HepG2 (cell line): ENCODE measurements at regions not wholly inside any gene's neighbourhood (a gene's known extent, or its start where the extent isn't known, plus 50 kb on each side); places are given as distances from the start of the nearest gene placed in this dataset.

Source experiments
- ATAC-seq: fragments of 200-7000 bp; cut with Tn5 transposase; 3 replicates; pipeline ENCODE4 v1.9.1; 2020; ENCODE audit warnings: mild to moderate bottlenecking, moderate library complexity
- BruUV-seq: library from RNA; stranded (reverse); fragments of 400-500 nt; replicated peaks from 2 replicates; lab custom pipeline; 2021; lab: Mats Ljungman, UMichigan
- CTCF ChIA-PET: fragments of 300-600 bp; formaldehyde crosslinking; extraction: SDS; loops from one replicate; lab custom pipeline; 2021; ENCODE audit warnings: low total read pairs, inconsistent platforms, low intra/inter-chr PET ratio; lab: Yijun Ruan, JAX
- POLR2A ChIA-PET: fragments of 350-600 bp; sonication (Branson Sonifier 250); formaldehyde crosslinking; loops from one replicate; lab custom pipeline; 2020; ENCODE audit warnings: antibody characterized with exemption, inconsistent platforms; lab: Yijun Ruan, JAX
- DNase-seq: peaks from one replicate; pipeline ENCODE4 v3.0.0-alpha.2; 2015; ENCODE audit warnings: low spot score
- FAIRE-seq: peaks from 3 replicates; lab custom pipeline; 2011; peaks lifted over from hg19 to GRCh38; lab: Jason Lieb, UNC
- H2AFZ ChIP-seq: one replicate; pipeline ENCODE4 v1.6.1; 2011; ENCODE audit warnings: low read length, inconsistent platforms
- H3K27ac ChIP-seq: fragments of 300-600 bp; 3 replicates; pipeline ENCODE4 v1.8.0; 2011; ENCODE audit warnings: mixed run types, mild to moderate bottlenecking, mixed read lengths, low read length, inconsistent platforms; ENCODE audit not compliant: insufficient read depth; ENCODE audit errors: extremely low read length
- H3K27me3 ChIP-seq, 2 experiments: fragments of 200-600 bp in 1 of 2; 2 replicates in 1 of 2; 3 replicates in 1 of 2; pipeline versions ENCODE4 v1.6.0 to v1.8.0; 2011; ENCODE audit warnings: low read length in 2 of 2, mild to moderate bottlenecking in 2 of 2, moderate library complexity in 2 of 2, inconsistent platforms in 1 of 2; ENCODE audit not compliant: insufficient read depth in 2 of 2, control insufficient read depth in 1 of 2
- H3K36me3 ChIP-seq, 2 experiments: fragments of 200-600 bp in 1 of 2; replicated peaks in 1 of 2; 2 replicates in 1 of 2; 3 replicates in 1 of 2; pipeline versions ENCODE4 v1.5.1 to v1.8.0; 2011; ENCODE audit warnings: low read length in 2 of 2, inconsistent platforms in 1 of 2; ENCODE audit not compliant: insufficient read depth in 2 of 2, control insufficient read depth in 1 of 2
- H3K4me1 ChIP-seq: 2 replicates; pipeline ENCODE4 v1.5.1; 2012; ENCODE audit warnings: low read length, inconsistent platforms; ENCODE audit not compliant: insufficient read depth
- H3K4me2 ChIP-seq: 2 replicates; pipeline ENCODE4 v1.6.0; 2011; ENCODE audit warnings: low read depth, low read length, inconsistent platforms
- H3K4me3 ChIP-seq, 3 experiments: fragments of 200-600 bp in 1 of 3; sonication (generic), shearing (Covaris generic) in 1 of 3; replicated peaks in 1 of 3; 2 replicates each; pipeline ENCODE4 v1.5.1; 2011 to 2016; ENCODE audit warnings: low read length in 3 of 3, inconsistent platforms in 2 of 3, low read depth in 2 of 3, mild to moderate bottlenecking in 2 of 3, control low read depth in 1 of 3, mixed read lengths in 1 of 3; ENCODE audit not compliant: insufficient read depth in 1 of 3
- H3K79me2 ChIP-seq: one replicate; pipeline ENCODE4 v1.6.1; 2011; ENCODE audit warnings: low read length, inconsistent platforms; ENCODE audit not compliant: insufficient read depth
- H3K9ac ChIP-seq: 2 replicates; pipeline ENCODE4 v1.6.0; 2011; ENCODE audit warnings: mild to moderate bottlenecking, low read depth, low read length, inconsistent platforms; ENCODE audit not compliant: insufficient read depth
- H3K9me3 ChIP-seq: 2 replicates; pipeline ENCODE4 v1.5.1; 2012; ENCODE audit warnings: mild to moderate bottlenecking, low read length
- H4K20me1 ChIP-seq: 2 replicates; pipeline ENCODE4 v1.6.0; 2011; ENCODE audit warnings: inconsistent platforms, mild to moderate bottlenecking, low read length, moderate library complexity; ENCODE audit not compliant: insufficient read depth
- HES4 ChIP-seq: sonication (generic); formaldehyde crosslinking; IDR thresholded peaks from 2 replicates; pipeline ENCODE4 v1.9.0; 2021; ENCODE audit warnings: mild to moderate bottlenecking, missing genetic modification reagents, borderline replicate concordance
- PAX8 ChIP-seq: sonication (generic); formaldehyde crosslinking; IDR thresholded peaks from 2 replicates; pipeline ENCODE4 v1.8.0; 2022; ENCODE audit warnings: mild to moderate bottlenecking, missing genetic modification reagents, borderline replicate concordance
- ZNF597 ChIP-seq: sonication (generic); formaldehyde crosslinking; IDR thresholded peaks from 2 replicates; pipeline ENCODE4 v1.5.0; 2020; ENCODE audit warnings: missing genetic modification reagents
- ZNF674 ChIP-seq: sonication (generic); formaldehyde crosslinking; IDR thresholded peaks from 2 replicates; pipeline ENCODE4 v1.5.0; 2020; ENCODE audit warnings: low read depth, mild to moderate bottlenecking, missing genetic modification reagents
- ZNF749 ChIP-seq: sonication (generic); formaldehyde crosslinking; IDR thresholded peaks from 2 replicates; pipeline ENCODE4 v1.8.0; 2022; ENCODE audit warnings: mild to moderate bottlenecking, missing genetic modification reagents, moderate library complexity, borderline replicate concordance
- ZNF75D ChIP-seq: sonication (generic); formaldehyde crosslinking; IDR thresholded peaks from 2 replicates; pipeline ENCODE4 v1.8.1; 2023; ENCODE audit warnings: missing genetic modification reagents, mild to moderate bottlenecking, borderline replicate concordance
- WGBS: methylation state at CpG from one replicate; pipeline ENCODE4 v1.1.6; 2017; ENCODE audit warnings: low lambda C conversion rate; 5-methylcytosine and 5-hydroxymethylcytosine counted together
- in situ Hi-C: cut with HindIII; loops from 2 replicates; pipeline ENCODE4 v1.10.0; 2017; ENCODE audit warnings: low pct_unique_long_range_greater_than_20kb; ENCODE audit not compliant: extremely low pct_ligation_motif_present
- intact Hi-C: fragments of 100-400 bp; cut with micrococcal nuclease; formaldehyde crosslinking; loops from one replicate; pipeline ENCODE4 v1.10.0; 2022; ENCODE audit not compliant: unreplicated experiment
- TF ChIP-seq, protein P1 (sequence below): IDR thresholded peaks from 2 replicates; pipeline ENCODE4 v1.6.1; 2016
- TF ChIP-seq, protein P2 (sequence below): sonication (generic); formaldehyde crosslinking; IDR thresholded peaks from 2 replicates; pipeline ENCODE4 v1.8.1; 2023; ENCODE audit warnings: missing genetic modification reagents, inconsistent platforms, borderline replicate concordance
- TF ChIP-seq, protein P3 (sequence below): IDR thresholded peaks from 2 replicates; pipeline ENCODE4 v1.6.1; 2016; ENCODE audit warnings: low read depth

DNA sequence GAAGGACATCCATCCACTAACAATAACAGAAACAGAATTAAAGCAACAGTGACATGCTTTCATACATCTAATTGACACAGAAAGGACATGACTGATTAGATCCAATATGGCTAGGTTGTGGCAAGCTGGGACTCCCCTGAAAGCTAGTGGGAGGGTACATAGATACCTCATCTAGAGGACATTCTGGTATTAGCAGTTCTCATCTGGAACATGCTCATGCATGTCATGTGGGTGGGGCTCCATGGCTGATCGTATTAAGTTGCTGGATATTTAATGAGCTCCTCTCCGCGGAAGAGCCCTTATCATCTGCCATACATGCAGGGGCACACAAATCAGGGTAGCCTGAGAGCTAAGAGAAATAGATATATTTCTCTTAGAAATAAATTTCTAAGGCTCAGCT is 358.9 kb downstream of the ICE1 start:
- no peak for ATAC-seq
- 83% methylated on average over 3 of the region's 3 CpGs for WGBS

More for the DNA sequence above, 358.9 kb downstream of the ICE1 start:
- in situ Hi-C loops = no loop called here
- H2AFZ ChIP-seq = no peak overlapping the region
- POLR2A ChIA-PET = no interaction called here
- TF ChIP-seq ZNF75D (CRISPR knock-in tag) = no peak
- TF ChIP-seq ZNF597 (CRISPR knock-in tag) = no peak
- TF ChIP-seq PAX8 (CRISPR knock-in tag) = no peak
- TF ChIP-seq, protein P1, sequence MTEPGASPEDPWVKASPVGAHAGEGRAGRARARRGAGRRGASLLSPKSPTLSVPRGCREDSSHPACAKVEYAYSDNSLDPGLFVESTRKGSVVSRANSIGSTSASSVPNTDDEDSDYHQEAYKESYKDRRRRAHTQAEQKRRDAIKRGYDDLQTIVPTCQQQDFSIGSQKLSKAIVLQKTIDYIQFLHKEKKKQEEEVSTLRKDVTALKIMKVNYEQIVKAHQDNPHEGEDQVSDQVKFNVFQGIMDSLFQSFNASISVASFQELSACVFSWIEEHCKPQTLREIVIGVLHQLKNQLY (CRISPR knock-in tag) = no peak
- no peak for TF ChIP-seq HES4 (CRISPR knock-in tag)
- TF ChIP-seq, protein P2, sequence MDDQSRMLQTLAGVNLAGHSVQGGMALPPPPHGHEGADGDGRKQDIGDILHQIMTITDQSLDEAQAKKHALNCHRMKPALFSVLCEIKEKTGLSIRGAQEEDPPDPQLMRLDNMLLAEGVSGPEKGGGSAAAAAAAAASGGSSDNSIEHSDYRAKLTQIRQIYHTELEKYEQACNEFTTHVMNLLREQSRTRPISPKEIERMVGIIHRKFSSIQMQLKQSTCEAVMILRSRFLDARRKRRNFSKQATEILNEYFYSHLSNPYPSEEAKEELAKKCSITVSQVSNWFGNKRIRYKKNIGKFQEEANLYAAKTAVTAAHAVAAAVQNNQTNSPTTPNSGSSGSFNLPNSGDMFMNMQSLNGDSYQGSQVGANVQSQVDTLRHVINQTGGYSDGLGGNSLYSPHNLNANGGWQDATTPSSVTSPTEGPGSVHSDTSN (CRISPR knock-in tag) = no peak
- no peak for TF ChIP-seq ZNF674
- TF ChIP-seq, protein P3, sequence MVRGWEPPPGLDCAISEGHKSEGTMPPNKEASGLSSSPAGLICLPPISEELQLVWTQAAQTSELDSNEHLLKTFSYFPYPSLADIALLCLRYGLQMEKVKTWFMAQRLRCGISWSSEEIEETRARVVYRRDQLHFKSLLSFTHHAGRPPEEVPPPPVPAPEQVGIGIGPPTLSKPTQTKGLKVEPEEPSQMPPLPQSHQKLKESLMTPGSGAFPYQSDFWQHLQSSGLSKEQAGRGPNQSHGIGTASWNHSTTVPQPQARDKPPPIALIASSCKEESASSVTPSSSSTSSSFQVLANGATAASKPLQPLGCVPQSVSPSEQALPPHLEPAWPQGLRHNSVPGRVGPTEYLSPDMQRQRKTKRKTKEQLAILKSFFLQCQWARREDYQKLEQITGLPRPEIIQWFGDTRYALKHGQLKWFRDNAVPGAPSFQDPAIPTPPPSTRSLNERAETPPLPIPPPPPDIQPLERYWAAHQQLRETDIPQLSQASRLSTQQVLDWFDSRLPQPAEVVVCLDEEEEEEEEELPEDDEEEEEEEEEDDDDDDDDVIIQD (CRISPR knock-in tag) = no peak
- TF ChIP-seq ZNF749 = no peak
- TF ChIP-seq, all 625 proteins: peak for 0
- Histone ChIP-seq H3K4me1 (no peaks in the 10 kb centered on the region), H3K79me2 (no peaks in the 10 kb centered on the region), H3K27me3 (no peaks in the 10 kb centered on the region), H4K20me1 (no peaks in the 10 kb centered on the region), H3K9me3 (no peaks in the 10 kb centered on the region), H3K4me2 (no peak overlapping the region), H3K9ac (no peak overlapping the region), H3K36me3 (no peaks in the 10 kb centered on the region), H3K4me3 (no peak overlapping the region), H3K27ac (no peak overlapping the region)
- FAIRE-seq = no peak
- CTCF ChIA-PET = no interaction called here
- intact Hi-C loops = no loop called here
- no peak for DNase-seq
- no TSS peak for BruUV-seq
